ENCODE measurements at regions not wholly inside any gene's neighbourhood (a gene's known extent, or its start where the extent isn't known, plus 50 kb on each side); places are given as distances from the start of the nearest gene placed in this dataset.

DNA sequence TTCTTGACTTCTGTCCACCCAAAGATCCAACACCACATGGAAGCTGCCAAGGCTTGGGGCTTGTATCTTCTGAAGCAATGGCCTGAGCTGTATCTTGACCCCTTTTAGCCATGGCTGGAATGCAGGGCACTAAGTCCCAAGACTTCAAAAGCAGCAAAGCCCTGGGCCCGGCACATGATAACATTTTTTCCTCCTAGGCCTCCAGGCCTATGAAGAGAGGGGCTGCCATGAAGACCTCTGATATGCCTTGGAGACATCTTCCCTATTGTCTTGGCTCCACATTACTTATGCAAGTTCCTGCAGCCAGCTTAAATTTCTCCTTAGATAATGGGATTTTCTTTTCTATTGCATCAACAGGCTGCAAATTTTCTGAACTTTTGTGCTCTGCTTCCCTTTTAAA, 1252.6 kb upstream of the CITED2 start:
- TF ChIP-seq CTCF (IDR thresholded peaks at IDR 0.05; ENCODE audit: insufficient read depth, low read length, poor library complexity, severe bottlenecking) = no peak
- TF ChIP-seq EZH2phosphoT487 (conservative IDR thresholded peaks at IDR 0.05; ENCODE audit: low read length) = no peak
